Astrocyte of the cerebellum (primary cell): ENCODE measurements at regions not wholly inside any gene's neighbourhood (a gene's known extent, or its start where the extent isn't known, plus 50 kb on each side); places are given as distances from the start of the nearest gene placed in this dataset.

Source experiments
- DNase-seq: peaks from one replicate; pipeline ENCODE4 v3.0.0-alpha.2; 2011; ENCODE audit warnings: low read depth
- H3K4me3 ChIP-seq: 2 replicates; pipeline ENCODE4 v1.5.1; 2011; ENCODE audit warnings: mild to moderate bottlenecking, low read depth, low read length, moderate library complexity
- CTCF ChIP-seq: IDR thresholded peaks from 2 replicates; pipeline ENCODE4 v1.5.1; 2012; ENCODE audit warnings: low read length, low read depth, moderate library complexity, mild to moderate bottlenecking; ENCODE audit errors: missing control alignments
- in situ Hi-C: cut with HindIII; loops from 2 replicates; pipeline ENCODE4 v1.10.0; 2017; ENCODE audit warnings: low sequenced_read_pairs

- H3K4me3 ChIP-seq = no peak overlapping the region
- TF ChIP-seq CTCF = no peak
- DNase-seq = peak; percentile 5
- in situ Hi-C loops = no loop called here
Observed at GRCh38 chrX:118181030-118181429, 64.4 kb upstream of the KLHL13 start.

DNA sequence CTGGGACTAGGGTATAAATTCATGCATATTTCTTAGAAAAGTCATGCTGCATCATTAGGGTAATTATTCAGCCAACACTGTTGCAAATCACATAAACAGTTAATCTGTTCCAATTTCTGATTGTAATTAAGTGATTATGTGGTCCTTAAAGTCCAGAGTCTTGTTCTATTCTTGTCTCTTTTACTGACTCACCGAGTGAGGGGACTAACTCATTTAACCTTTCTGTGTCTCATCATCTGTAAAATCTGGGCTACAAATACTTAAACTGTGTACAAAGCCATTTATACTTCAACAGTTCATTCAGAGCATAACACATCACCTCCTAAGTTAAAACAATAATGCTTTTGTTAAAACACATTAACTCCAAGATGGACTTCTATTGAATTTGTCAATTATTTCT, 65.4 kb upstream of the KLHL13 start:
- H3K4me3 ChIP-seq = no peak overlapping the region
- in situ Hi-C loops = no loop called here
- TF ChIP-seq CTCF = no peak
- DNase-seq = no peak

DNA sequence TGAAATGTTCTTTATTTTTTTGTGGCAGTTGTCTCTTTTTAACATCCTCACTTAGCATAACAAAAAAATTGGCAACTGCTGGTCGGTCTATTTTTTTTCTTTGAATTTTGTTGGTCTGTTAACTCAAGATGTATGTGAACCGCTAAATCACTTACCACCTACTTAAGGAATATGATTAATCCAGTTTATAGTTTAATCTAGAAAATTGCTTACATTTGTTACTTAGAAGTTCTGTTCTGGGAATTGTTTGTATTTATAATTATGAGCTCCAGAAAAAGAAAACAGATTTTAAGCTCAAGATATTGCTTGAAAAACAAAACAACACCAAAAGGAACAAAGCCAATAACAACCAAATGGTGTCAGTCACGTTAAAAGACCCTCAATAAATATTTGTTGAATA, 66.1 kb upstream of the KLHL13 start:
- in situ Hi-C loops = no loop called here
- no peak for DNase-seq
- no peak for TF ChIP-seq CTCF
- no peak overlapping the region for H3K4me3 ChIP-seq

DNA sequence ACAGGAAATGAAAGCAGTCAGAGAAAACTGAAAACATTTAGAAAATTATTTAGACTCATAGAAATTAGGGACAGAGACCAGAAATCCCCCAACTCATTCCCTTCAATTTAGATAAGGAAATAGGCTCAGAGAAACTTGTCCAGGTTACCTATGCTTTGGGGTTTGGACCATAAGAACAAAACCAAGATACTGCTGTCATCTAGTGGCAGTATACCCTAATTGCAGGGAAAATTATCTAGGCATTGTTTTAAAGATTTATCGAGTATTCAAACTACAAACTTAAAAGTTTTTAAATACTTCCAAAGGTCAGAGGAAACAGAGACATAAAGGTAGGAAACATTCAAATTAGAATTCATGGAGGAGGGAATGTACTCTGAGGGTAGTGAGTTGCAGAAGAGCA, 67.0 kb upstream of the KLHL13 start:
- DNase-seq = no peak
- no peak for TF ChIP-seq CTCF
- H3K4me3 ChIP-seq = no peak overlapping the region
- in situ Hi-C loops = no loop called here

GRCh38 chrX:118187100-118187499, 70.5 kb upstream of the KLHL13 start:
- in situ Hi-C loops = no loop called here
- no peak for DNase-seq
- no peak for TF ChIP-seq CTCF
- H3K4me3 ChIP-seq = no peak overlapping the region

GRCh38 chrX:118189000-118189399, 72.4 kb upstream of the KLHL13 start:
- no peak overlapping the region for H3K4me3 ChIP-seq
- in situ Hi-C loops = no loop called here
- no peak for TF ChIP-seq CTCF
- DNase-seq = no peak

- TF ChIP-seq CTCF = no peak
- in situ Hi-C loops = no loop called here
- no peak overlapping the region for H3K4me3 ChIP-seq
- no peak for DNase-seq
Observed at GRCh38 chrX:118189628-118190027, 73.0 kb upstream of the KLHL13 start.
